WERI-Rb-1 (cell line): ENCODE measurements at regions not wholly inside any gene's neighbourhood (a gene's known extent, or its start where the extent isn't known, plus 50 kb on each side); places are given as distances from the start of the nearest gene placed in this dataset.

Experiments
- DNase-seq: peaks from one replicate; pipeline ENCODE4 v3.0.0-alpha.2; 2020
- H3K27ac ChIP-seq: fragments of 250-450 bp; sonication (Bioruptor Pico); 2 replicates; pipeline ENCODE4 v1.5.1; 2020; ENCODE audit warnings: mild to moderate bottlenecking, moderate library complexity
- H3K27me3 ChIP-seq: fragments of 250-450 bp; sonication (Bioruptor Pico); 2 replicates; pipeline ENCODE4 v1.5.1; 2021; ENCODE audit warnings: mild to moderate bottlenecking, low read depth, moderate library complexity; ENCODE audit not compliant: insufficient read depth, severe bottlenecking
- H3K36me3 ChIP-seq: fragments of 250-450 bp; sonication (Bioruptor Pico); 2 replicates; pipeline ENCODE4 v1.5.1; 2020; ENCODE audit warnings: mild to moderate bottlenecking, moderate library complexity
- H3K4me3 ChIP-seq: 2 replicates; pipeline ENCODE4 v1.5.1; 2011; ENCODE audit warnings: low read depth, mild to moderate bottlenecking, control low read depth, low read length
- H3K9me3 ChIP-seq: fragments of 250-450 bp; sonication (Bioruptor Pico); 2 replicates; pipeline ENCODE4 v1.5.1; 2021; ENCODE audit warnings: mild to moderate bottlenecking, moderate library complexity; ENCODE audit not compliant: severe bottlenecking
- CTCF ChIP-seq: IDR thresholded peaks from 2 replicates; pipeline ENCODE4 v1.5.1; 2011; ENCODE audit warnings: low read depth, mild to moderate bottlenecking, control low read depth, inconsistent platforms, low read length

GRCh38 chr5:53367727-53368126 is 112.7 kb upstream of the FST start:
- no peak overlapping the region for H3K4me3 ChIP-seq
- H3K36me3 ChIP-seq: no peaks in the 10 kb centered on the region
- H3K9me3 ChIP-seq: no peaks in the 10 kb centered on the region
- no peak for DNase-seq
- no peak for TF ChIP-seq CTCF
- H3K27ac ChIP-seq: no peak overlapping the region
- H3K27me3 ChIP-seq: peaks cover 16% of the 10 kb centered on the region

- H3K27me3 ChIP-seq: peaks cover 16% of the 10 kb centered on the region
- no peak for TF ChIP-seq CTCF
- no peak for DNase-seq
- no peak overlapping the region for H3K27ac ChIP-seq
- no peaks in the 10 kb centered on the region for H3K36me3 ChIP-seq
- no peaks in the 10 kb centered on the region for H3K9me3 ChIP-seq
- H3K4me3 ChIP-seq: no peak overlapping the region
These were observed 111.9 kb upstream of the FST start for GRCh38 chr5:53368516-53368915.

- Histone ChIP-seq H3K27ac (no peak overlapping the region), H3K27me3 (peaks cover 15% of the 10 kb centered on the region), H3K4me3 (no peak overlapping the region), H3K36me3 (no peaks in the 10 kb centered on the region), H3K9me3 (no peaks in the 10 kb centered on the region)
- DNase-seq: no peak
- no peak for TF ChIP-seq CTCF
These were observed 111.3 kb upstream of the FST start for GRCh38 chr5:53368966-53369605.

- no peaks in the 10 kb centered on the region for H3K9me3 ChIP-seq
- peaks cover 12% of the 10 kb centered on the region for H3K27me3 ChIP-seq
- TF ChIP-seq CTCF: no peak
- H3K4me3 ChIP-seq: no peak overlapping the region
- no peaks in the 10 kb centered on the region for H3K36me3 ChIP-seq
- no peak overlapping the region for H3K27ac ChIP-seq
- DNase-seq: no peak
These were observed 110.7 kb upstream of the FST start for GRCh38 chr5:53369681-53370080.

- Histone ChIP-seq H3K27me3 (peaks cover 15% of the 10 kb centered on the region), H3K4me3 (no peak overlapping the region), H3K27ac (no peak overlapping the region), H3K36me3 (no peaks in the 10 kb centered on the region), H3K9me3 (no peaks in the 10 kb centered on the region)
- DNase-seq: no peak
- TF ChIP-seq CTCF: no peak
These were observed 106.8 kb upstream of the FST start for GRCh38 chr5:53373451-53374158.
